HG03060 (cell line): ENCODE measurements at regions not wholly inside any gene's neighbourhood (a gene's known extent, or its start where the extent isn't known, plus 50 kb on each side); places are given as distances from the start of the nearest gene placed in this dataset.

Source experiments
- ATAC-seq: cut with Tn5 transposase; IDR thresholded peaks from one replicate; pipeline ENCODE4 v1.9.1; 2021; ENCODE audit warnings: low read depth, moderate number of reproducible peaks; ENCODE audit not compliant: unreplicated experiment

DNA sequence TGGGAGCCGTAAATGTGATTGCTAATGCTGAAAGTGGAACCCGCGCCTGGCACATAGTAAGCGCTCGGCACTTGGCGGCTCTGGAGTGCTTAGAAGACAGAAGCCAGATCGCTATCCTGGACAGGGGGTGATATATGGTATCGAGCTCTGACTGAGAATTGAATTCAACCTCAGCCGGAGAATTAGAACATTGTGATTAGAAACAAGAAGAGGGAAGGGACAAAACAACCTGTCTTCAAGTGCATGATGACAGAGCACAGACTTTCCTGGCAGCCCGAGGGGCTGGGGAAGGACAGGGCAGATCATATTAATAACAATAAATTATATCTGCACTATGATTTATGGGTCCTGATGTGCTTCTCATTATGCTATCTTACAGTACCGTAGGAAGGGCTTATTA is 66.9 kb upstream of the TBX3 start:
- ATAC-seq: no peak

DNA sequence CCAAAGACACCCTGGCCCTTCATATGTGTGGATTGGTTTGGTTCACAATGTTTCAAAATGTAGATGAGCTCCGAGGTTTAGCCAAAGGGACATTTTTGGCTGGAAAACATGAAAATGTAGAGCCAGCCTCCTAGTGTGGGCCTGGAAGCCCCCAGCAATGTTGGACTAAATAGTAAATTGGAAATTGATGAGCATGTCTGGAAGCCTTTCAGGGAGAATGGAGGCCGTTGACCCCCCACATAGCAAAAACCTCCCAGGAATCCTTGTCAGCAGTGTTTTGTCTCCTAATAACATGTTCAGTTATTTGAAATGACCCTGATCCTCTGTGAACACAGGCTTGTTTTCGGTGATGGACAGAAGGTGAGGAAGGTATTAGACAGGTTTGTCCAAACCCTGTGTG is 65.1 kb upstream of the TBX3 start:
- ATAC-seq: no peak

DNA sequence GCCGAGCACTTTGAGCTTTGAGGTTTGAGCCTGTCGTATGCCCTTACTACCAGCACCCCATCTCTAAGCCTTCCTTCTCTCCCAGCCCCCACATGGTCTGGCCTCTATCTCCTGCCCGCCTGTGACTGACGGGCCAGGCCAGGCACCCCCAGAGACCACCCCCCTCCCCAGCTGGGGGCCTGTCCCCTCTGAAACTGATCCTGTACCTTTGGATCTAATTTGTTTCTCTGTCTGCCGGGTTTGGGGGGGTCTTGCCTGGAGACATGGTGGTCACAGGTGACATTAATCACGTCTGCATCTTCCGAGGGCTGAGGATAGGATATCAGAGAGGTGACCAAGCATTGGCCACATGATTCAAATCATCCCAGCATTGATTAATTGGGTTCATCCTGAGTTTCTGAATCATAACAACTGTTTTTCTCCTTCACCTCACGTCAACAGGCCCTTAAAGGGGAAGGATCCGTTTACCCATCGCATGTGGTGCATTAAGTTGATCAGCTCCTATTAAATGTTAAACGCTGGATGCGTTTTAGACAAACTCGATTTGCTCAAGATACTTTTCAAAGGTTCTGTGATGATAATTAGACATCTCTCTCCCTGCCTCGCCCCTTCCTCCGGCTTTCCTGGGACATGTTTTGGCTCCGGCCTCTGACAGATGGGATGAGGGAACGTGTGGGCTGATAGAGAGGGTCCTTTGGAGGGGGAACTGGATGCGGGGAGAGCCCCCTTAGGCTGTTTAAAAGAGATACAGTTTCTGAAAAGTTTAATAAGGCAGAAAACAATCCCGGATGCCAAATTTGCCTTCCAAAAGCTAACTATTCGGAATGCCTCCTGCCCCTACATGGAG is 63.3 kb upstream of the TBX3 start:
- ATAC-seq: no peak

GRCh38 chr12:114746297-114747011 is 62.5 kb upstream of the TBX3 start:
- ATAC-seq: no peak

GRCh38 chr12:114744691-114745090 is 60.7 kb upstream of the TBX3 start:
- no peak for ATAC-seq

- no peak for ATAC-seq
Measured at GRCh38 chr12:114744285-114744684, 60.3 kb upstream of the TBX3 start.

DNA sequence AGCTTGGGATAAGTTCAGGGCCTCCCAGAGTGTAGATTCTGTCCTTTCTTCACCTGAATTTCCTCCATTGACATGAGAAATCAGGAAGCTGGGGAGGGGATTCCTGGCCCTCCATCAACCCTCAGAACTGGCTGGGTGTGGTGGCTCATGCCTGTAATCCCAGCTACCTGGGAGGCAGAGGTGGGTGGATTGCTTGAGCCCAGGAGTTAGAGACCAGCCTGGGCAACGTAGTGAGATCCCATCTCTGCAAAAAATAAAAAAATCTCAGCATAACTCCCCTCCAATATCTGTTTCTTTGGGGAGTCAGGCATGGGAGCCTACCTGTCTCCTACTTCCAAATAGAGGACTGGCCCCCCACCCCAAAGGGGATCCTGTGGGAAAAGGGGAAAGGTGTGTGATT is 59.8 kb upstream of the TBX3 start:
- no peak for ATAC-seq

- no peak for ATAC-seq
Measured at GRCh38 chr12:114743289-114743688, 59.3 kb upstream of the TBX3 start.

- ATAC-seq: no peak
Measured at GRCh38 chr12:114742363-114742762, 58.4 kb upstream of the TBX3 start.

GRCh38 chr12:114741940-114742339 is 58.0 kb upstream of the TBX3 start:
- no peak for ATAC-seq

- no peak for ATAC-seq
Measured at GRCh38 chr12:114740448-114740847, 56.5 kb upstream of the TBX3 start.

GRCh38 chr12:114738460-114739184 is 54.6 kb upstream of the TBX3 start:
- no peak for ATAC-seq

GRCh38 chr12:114735680-114736374 is 51.9 kb upstream of the TBX3 start:
- no peak for ATAC-seq

DNA sequence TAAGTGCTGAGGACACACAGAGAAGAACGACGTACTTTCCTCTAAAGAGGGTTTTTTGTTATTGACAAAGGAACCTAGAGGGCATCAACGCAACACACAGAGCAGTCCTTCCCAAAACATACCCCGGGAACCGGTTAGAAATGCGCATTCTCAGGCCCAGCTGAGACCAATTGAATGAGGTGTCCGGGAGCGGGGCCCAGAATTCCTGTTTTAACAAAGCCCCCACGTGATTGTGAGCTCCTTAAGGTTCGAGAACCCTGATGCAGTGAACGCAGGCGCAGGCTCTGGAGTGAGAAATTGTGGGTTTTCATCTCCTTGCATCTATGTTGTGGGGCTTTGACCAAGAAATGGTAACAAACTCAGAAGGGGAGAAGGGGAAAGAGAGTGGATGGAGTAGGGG is 51.0 kb upstream of the TBX3 start:
- ATAC-seq: no peak

DNA sequence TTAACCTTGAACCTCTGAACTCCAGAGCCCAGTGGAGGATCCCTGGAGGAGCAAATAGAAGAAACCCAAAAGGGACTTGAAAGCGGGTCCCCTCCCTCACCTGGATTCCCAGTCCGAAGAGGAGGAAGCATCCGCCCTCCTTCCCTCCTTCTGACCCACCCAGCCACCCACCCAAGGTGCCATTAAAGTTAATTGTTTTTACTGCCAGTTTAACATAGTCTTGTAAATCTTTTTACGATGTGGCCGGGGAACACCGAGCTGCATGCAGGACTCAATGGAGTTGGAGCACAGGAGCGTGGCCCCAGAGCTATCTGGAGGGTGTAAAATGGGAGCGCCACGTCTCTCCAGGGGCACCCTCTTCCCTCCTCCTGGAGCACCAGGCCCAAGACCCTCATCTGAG is 49.9 kb upstream of the TBX3 start:
- ATAC-seq: no peak
